ENCODE measurements at regions not wholly inside any gene's neighbourhood (a gene's known extent, or its start where the extent isn't known, plus 50 kb on each side); places are given as distances from the start of the nearest gene placed in this dataset.

DNA sequence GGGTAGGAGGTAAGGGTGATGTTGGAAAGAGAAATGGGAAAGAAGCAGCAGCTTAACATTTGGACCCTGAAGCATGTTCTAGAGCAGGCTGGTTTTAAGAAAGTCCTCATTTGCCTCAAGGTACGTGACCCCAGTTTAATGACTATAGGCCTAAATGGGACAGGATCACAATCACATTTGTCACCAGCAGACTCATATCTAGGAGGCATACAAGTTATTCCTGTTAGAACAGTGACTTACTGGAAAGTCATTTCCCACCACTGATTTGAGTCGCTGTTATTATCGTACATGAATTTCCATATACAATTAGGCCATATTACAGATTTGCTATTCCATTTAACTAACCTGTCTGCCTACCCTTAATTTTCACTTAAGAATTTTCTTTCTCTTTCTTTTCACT lies 326.1 kb downstream of the DAD1 start:
- TF ChIP-seq CREB5 (CRISPR knock-in tag; IDR thresholded peaks at IDR 0.05; ENCODE audit: low read depth) = no peak
- no peak for TF ChIP-seq PPARA (CRISPR knock-in tag; IDR thresholded peaks at IDR 0.05; ENCODE audit: borderline replicate concordance)
- TF ChIP-seq, protein P1, sequence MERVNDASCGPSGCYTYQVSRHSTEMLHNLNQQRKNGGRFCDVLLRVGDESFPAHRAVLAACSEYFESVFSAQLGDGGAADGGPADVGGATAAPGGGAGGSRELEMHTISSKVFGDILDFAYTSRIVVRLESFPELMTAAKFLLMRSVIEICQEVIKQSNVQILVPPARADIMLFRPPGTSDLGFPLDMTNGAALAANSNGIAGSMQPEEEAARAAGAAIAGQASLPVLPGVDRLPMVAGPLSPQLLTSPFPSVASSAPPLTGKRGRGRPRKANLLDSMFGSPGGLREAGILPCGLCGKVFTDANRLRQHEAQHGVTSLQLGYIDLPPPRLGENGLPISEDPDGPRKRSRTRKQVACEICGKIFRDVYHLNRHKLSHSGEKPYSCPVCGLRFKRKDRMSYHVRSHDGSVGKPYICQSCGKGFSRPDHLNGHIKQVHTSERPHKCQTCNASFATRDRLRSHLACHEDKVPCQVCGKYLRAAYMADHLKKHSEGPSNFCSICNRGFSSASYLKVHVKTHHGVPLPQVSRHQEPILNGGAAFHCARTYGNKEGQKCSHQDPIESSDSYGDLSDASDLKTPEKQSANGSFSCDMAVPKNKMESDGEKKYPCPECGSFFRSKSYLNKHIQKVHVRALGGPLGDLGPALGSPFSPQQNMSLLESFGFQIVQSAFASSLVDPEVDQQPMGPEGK (CRISPR knock-in tag; IDR thresholded peaks at IDR 0.05; ENCODE audit: borderline replicate concordance) = no peak
- TF ChIP-seq, protein P2, sequence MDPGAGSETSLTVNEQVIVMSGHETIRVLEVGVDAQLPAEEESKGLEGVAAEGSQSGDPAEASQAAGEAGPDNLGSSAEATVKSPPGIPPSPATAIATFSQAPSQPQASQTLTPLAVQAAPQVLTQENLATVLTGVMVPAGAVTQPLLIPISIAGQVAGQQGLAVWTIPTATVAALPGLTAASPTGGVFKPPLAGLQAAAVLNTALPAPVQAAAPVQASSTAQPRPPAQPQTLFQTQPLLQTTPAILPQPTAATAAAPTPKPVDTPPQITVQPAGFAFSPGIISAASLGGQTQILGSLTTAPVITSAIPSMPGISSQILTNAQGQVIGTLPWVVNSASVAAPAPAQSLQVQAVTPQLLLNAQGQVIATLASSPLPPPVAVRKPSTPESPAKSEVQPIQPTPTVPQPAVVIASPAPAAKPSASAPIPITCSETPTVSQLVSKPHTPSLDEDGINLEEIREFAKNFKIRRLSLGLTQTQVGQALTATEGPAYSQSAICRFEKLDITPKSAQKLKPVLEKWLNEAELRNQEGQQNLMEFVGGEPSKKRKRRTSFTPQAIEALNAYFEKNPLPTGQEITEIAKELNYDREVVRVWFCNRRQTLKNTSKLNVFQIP (CRISPR knock-in tag; IDR thresholded peaks at IDR 0.05; ENCODE audit: borderline replicate concordance, low read depth) = no peak
- TF ChIP-seq ZC3H10 (CRISPR knock-in tag; IDR thresholded peaks at IDR 0.05) = no peak
- TF ChIP-seq GLIS3 (CRISPR knock-in tag; IDR thresholded peaks at IDR 0.05) = no peak
- no peak for TF ChIP-seq ZFP30 (CRISPR knock-in tag; IDR thresholded peaks at IDR 0.05)
- TF ChIP-seq CSDC2 (CRISPR knock-in tag; IDR thresholded peaks at IDR 0.05) = no peak
